ENCODE measurements at regions not wholly inside any gene's neighbourhood (a gene's known extent, or its start where the extent isn't known, plus 50 kb on each side); places are given as distances from the start of the nearest gene placed in this dataset.

DNA sequence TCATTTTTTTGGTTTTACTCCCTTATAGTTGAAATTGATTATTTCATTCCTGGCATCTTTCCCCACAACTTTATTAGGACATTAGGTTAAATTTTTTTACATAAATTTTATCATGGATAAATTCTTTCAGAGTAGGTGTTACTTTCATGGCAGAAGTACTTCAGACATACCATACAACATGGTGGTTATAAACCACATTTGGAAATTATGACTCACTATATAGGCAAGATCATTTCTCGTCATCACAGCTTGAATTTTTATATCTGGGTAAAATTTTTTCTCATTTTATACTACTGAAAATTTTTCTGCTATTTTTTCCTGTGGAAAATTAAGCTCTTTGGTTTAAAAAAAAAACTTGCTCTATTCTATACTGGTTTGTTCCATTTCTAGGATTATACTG is 111.9 kb upstream of the COL5A2 start:
- DNase-seq: no peak
- no CpG with 5 or more reads among the region's 1 CpG for WGBS (ENCODE audit: insufficient coverage)
- Histone ChIP-seq H3K9me3 (replicated peaks; ENCODE audit: control insufficient read depth, low read depth, low read length) (peaks cover 2% of the 10 kb centered on the region), H3K36me3 (ENCODE audit: control insufficient read depth, insufficient read depth, low read length) (no peaks in the 10 kb centered on the region), H3K27me3 (ENCODE audit: control insufficient read depth, insufficient read depth, low read length) (no peaks in the 10 kb centered on the region), H3K4me1 (ENCODE audit: control insufficient read depth, insufficient read depth, low read length) (no peaks in the 10 kb centered on the region), H3K4me3 (ENCODE audit: low read length) (no peak overlapping the region), H3K27ac (ENCODE audit: low read length) (no peak overlapping the region)

DNA sequence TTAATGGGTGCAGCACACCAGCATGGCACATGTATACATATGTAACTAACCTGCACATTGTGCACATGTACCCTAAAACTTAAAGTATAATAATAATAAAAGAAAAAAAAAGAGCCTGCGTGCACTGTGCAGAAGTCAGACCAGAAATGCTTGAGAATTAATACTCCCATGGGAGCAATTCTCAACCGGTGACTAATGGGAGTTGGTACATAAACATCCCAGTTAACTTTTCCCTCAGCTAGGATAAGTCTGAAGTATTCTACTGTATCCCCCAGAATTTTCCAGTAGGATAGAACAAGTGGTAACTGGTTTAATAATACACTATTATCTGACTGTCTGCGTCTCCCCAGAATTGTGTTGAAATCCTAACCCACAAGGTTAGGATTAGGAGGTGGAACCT is 113.6 kb upstream of the COL5A2 start:
- Histone ChIP-seq H3K4me3 (ENCODE audit: low read length) (no peak overlapping the region), H3K4me1 (ENCODE audit: control insufficient read depth, insufficient read depth, low read length) (no peaks in the 10 kb centered on the region), H3K36me3 (ENCODE audit: control insufficient read depth, insufficient read depth, low read length) (no peaks in the 10 kb centered on the region), H3K27ac (ENCODE audit: low read length) (no peak overlapping the region), H3K27me3 (ENCODE audit: control insufficient read depth, insufficient read depth, low read length) (no peaks in the 10 kb centered on the region), H3K9me3 (replicated peaks; ENCODE audit: control insufficient read depth, low read depth, low read length) (peaks cover 2% of the 10 kb centered on the region)
- WGBS (ENCODE audit: insufficient coverage): no CpG with 5 or more reads among the region's 3 CpGs
- DNase-seq: no peak

GRCh38 chr2:189297446-189297845 is 117.9 kb upstream of the COL5A2 start:
- Histone ChIP-seq H3K4me3 (ENCODE audit: low read length) (no peak overlapping the region), H3K27ac (ENCODE audit: low read length) (no peak overlapping the region), H3K27me3 (ENCODE audit: control insufficient read depth, insufficient read depth, low read length) (no peaks in the 10 kb centered on the region), H3K36me3 (ENCODE audit: control insufficient read depth, insufficient read depth, low read length) (no peaks in the 10 kb centered on the region), H3K9me3 (replicated peaks; ENCODE audit: control insufficient read depth, low read depth, low read length) (no peaks in the 10 kb centered on the region), H3K4me1 (ENCODE audit: control insufficient read depth, insufficient read depth, low read length) (no peaks in the 10 kb centered on the region)
- DNase-seq: no peak

DNA sequence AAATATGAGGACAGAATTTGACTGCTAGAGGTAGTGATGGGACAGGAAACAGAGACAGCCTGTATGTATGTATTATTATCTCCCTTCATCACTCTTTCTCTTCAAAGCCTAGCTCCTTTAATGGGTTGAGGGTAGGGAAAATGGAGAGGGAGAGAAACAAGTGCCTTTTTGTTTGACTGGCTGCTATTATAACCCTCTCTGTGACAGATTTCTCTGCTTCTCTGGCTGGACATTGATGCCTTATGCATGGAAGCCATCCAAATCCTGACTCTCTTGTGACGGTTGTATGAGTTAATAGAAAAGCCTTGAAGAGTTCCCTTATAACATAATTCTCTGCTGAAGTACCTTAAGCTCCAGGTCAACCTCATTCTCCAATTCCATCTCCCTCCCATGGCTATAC is 118.5 kb upstream of the COL5A2 start:
- H3K27me3 ChIP-seq (ENCODE audit: control insufficient read depth, insufficient read depth, low read length): no peaks in the 10 kb centered on the region
- no peak for DNase-seq
- no peaks in the 10 kb centered on the region for H3K36me3 ChIP-seq (ENCODE audit: control insufficient read depth, insufficient read depth, low read length)
- no CpG with 5 or more reads among the region's 1 CpG for WGBS (ENCODE audit: insufficient coverage)
- no peaks in the 10 kb centered on the region for H3K9me3 ChIP-seq (replicated peaks; ENCODE audit: control insufficient read depth, low read depth, low read length)
- no peak overlapping the region for H3K4me3 ChIP-seq (ENCODE audit: low read length)
- no peak overlapping the region for H3K27ac ChIP-seq (ENCODE audit: low read length)
- no peaks in the 10 kb centered on the region for H3K4me1 ChIP-seq (ENCODE audit: control insufficient read depth, insufficient read depth, low read length)

- H3K4me3 ChIP-seq (ENCODE audit: low read length): no peak overlapping the region
- no peak overlapping the region for H3K27ac ChIP-seq (ENCODE audit: low read length)
- WGBS (ENCODE audit: insufficient coverage): 78% methylated on average over 1 of the region's 1 CpG
- no peak for DNase-seq
- no peaks in the 10 kb centered on the region for H3K9me3 ChIP-seq (replicated peaks; ENCODE audit: control insufficient read depth, low read depth, low read length)
- no peaks in the 10 kb centered on the region for H3K27me3 ChIP-seq (ENCODE audit: control insufficient read depth, insufficient read depth, low read length)
- no peaks in the 10 kb centered on the region for H3K4me1 ChIP-seq (ENCODE audit: control insufficient read depth, insufficient read depth, low read length)
- H3K36me3 ChIP-seq (ENCODE audit: control insufficient read depth, insufficient read depth, low read length): no peaks in the 10 kb centered on the region
These were observed 118.9 kb upstream of the COL5A2 start for GRCh38 chr2:189298481-189298880.

DNA sequence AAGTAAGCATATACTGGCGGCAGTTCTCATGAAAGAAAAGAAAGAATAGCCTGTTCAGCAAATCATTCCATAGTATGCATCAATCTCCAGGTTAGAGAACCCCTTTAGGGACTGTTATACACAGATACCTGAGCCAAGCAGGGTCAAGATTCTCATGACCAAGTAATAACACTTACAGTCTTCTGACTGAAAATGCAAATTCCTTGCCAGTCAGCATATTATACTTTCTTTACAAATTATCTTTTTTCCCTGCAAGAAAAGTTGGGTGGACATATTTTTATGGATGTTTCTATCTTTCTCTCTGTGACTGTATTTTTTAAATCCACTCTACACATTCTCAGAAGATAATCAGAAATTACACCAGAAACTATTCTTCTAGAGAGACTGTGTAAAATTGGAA is 120.4 kb upstream of the COL5A2 start:
- Histone ChIP-seq H3K4me3 (ENCODE audit: low read length) (no peak overlapping the region), H3K36me3 (ENCODE audit: control insufficient read depth, insufficient read depth, low read length) (no peaks in the 10 kb centered on the region), H3K27ac (ENCODE audit: low read length) (no peak overlapping the region), H3K27me3 (ENCODE audit: control insufficient read depth, insufficient read depth, low read length) (no peaks in the 10 kb centered on the region), H3K9me3 (replicated peaks; ENCODE audit: control insufficient read depth, low read depth, low read length) (no peaks in the 10 kb centered on the region), H3K4me1 (ENCODE audit: control insufficient read depth, insufficient read depth, low read length) (no peaks in the 10 kb centered on the region)
- DNase-seq: no peak
- WGBS (ENCODE audit: insufficient coverage): no CpG with 5 or more reads among the region's 1 CpG

- Histone ChIP-seq H3K27me3 (ENCODE audit: control insufficient read depth, insufficient read depth, low read length) (no peaks in the 10 kb centered on the region), H3K4me3 (ENCODE audit: low read length) (no peak overlapping the region), H3K9me3 (replicated peaks; ENCODE audit: control insufficient read depth, low read depth, low read length) (no peaks in the 10 kb centered on the region), H3K27ac (ENCODE audit: low read length) (no peak overlapping the region), H3K4me1 (ENCODE audit: control insufficient read depth, insufficient read depth, low read length) (no peaks in the 10 kb centered on the region), H3K36me3 (ENCODE audit: control insufficient read depth, insufficient read depth, low read length) (no peaks in the 10 kb centered on the region)
- no peak for DNase-seq
These were observed 121.4 kb upstream of the COL5A2 start for GRCh38 chr2:189300916-189301315.

GRCh38 chr2:189302274-189302948 is 122.8 kb upstream of the COL5A2 start:
- no peak overlapping the region for H3K27ac ChIP-seq (ENCODE audit: low read length)
- H3K4me1 ChIP-seq (ENCODE audit: control insufficient read depth, insufficient read depth, low read length): no peaks in the 10 kb centered on the region
- no peaks in the 10 kb centered on the region for H3K36me3 ChIP-seq (ENCODE audit: control insufficient read depth, insufficient read depth, low read length)
- DNase-seq: no peak
- WGBS (ENCODE audit: insufficient coverage): 80% methylated on average over 1 of the region's 5 CpGs
- H3K4me3 ChIP-seq (ENCODE audit: low read length): no peak overlapping the region
- H3K27me3 ChIP-seq (ENCODE audit: control insufficient read depth, insufficient read depth, low read length): no peaks in the 10 kb centered on the region
- no peaks in the 10 kb centered on the region for H3K9me3 ChIP-seq (replicated peaks; ENCODE audit: control insufficient read depth, low read depth, low read length)

DNA sequence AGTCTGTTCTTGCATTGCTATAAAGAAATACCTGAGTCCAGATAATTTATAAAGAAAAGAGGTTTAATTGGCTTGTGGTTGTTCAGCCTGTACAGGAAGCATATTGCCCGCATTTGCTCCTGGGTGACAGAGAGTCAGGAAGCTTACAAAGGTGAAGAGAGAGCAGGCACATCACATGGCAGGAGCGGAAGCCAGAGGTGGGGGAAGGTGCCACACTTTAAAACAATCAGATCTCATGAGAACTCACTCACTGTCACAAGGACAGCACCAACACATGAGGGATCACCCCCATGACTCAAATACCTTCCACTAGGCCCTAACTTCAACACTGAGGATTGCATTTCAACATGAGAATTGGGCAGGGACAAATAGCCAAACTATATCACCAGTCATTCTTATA is 124.8 kb upstream of the COL5A2 start:
- DNase-seq: no peak
- WGBS (ENCODE audit: insufficient coverage): no CpG with 5 or more reads among the region's 2 CpGs
- H3K9me3 ChIP-seq (replicated peaks; ENCODE audit: control insufficient read depth, low read depth, low read length): no peaks in the 10 kb centered on the region
- H3K27me3 ChIP-seq (ENCODE audit: control insufficient read depth, insufficient read depth, low read length): no peaks in the 10 kb centered on the region
- no peak overlapping the region for H3K4me3 ChIP-seq (ENCODE audit: low read length)
- H3K27ac ChIP-seq (ENCODE audit: low read length): no peak overlapping the region
- no peaks in the 10 kb centered on the region for H3K36me3 ChIP-seq (ENCODE audit: control insufficient read depth, insufficient read depth, low read length)
- H3K4me1 ChIP-seq (ENCODE audit: control insufficient read depth, insufficient read depth, low read length): no peaks in the 10 kb centered on the region

- H3K4me3 ChIP-seq (ENCODE audit: low read length): no peak overlapping the region
- no peak overlapping the region for H3K27ac ChIP-seq (ENCODE audit: low read length)
- WGBS (ENCODE audit: insufficient coverage): no CpG with 5 or more reads among the region's 3 CpGs
- H3K27me3 ChIP-seq (ENCODE audit: control insufficient read depth, insufficient read depth, low read length): no peaks in the 10 kb centered on the region
- H3K4me1 ChIP-seq (ENCODE audit: control insufficient read depth, insufficient read depth, low read length): no peaks in the 10 kb centered on the region
- DNase-seq: no peak
- H3K36me3 ChIP-seq (ENCODE audit: control insufficient read depth, insufficient read depth, low read length): no peaks in the 10 kb centered on the region
- H3K9me3 ChIP-seq (replicated peaks; ENCODE audit: control insufficient read depth, low read depth, low read length): no peaks in the 10 kb centered on the region
These were observed 125.9 kb upstream of the COL5A2 start for GRCh38 chr2:189305291-189305943.

DNA sequence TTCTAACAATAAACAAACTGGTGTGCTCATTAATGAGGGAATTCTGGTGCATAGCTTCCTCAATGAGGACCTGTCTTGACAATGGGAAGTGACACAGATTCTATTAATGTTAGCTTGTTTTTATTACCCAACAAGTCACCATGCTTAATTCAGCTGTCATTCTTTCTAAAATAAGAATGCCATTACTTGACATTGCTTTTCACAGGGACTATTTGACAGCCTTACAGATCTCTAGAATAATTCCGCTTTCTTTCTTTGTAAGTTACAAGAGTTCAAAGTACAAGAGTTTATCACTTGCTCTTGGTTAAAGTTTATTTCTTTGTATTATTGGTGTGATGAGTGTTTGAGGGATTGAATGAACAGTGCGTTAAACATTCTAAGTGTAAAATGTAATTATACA is 127.0 kb upstream of the COL5A2 start:
- no peaks in the 10 kb centered on the region for H3K9me3 ChIP-seq (replicated peaks; ENCODE audit: control insufficient read depth, low read depth, low read length)
- no CpG with 5 or more reads among the region's 2 CpGs for WGBS (ENCODE audit: insufficient coverage)
- H3K4me1 ChIP-seq (ENCODE audit: control insufficient read depth, insufficient read depth, low read length): no peaks in the 10 kb centered on the region
- H3K27ac ChIP-seq (ENCODE audit: low read length): no peak overlapping the region
- H3K4me3 ChIP-seq (ENCODE audit: low read length): no peak overlapping the region
- DNase-seq: no peak
- no peaks in the 10 kb centered on the region for H3K27me3 ChIP-seq (ENCODE audit: control insufficient read depth, insufficient read depth, low read length)
- no peaks in the 10 kb centered on the region for H3K36me3 ChIP-seq (ENCODE audit: control insufficient read depth, insufficient read depth, low read length)
